Neuronal stem cell (in vitro differentiated cells): ENCODE measurements at regions not wholly inside any gene's neighbourhood (a gene's known extent, or its start where the extent isn't known, plus 50 kb on each side); places are given as distances from the start of the nearest gene placed in this dataset.
"Not testable (repeated sequence)": the region's sequence is repeated elsewhere in the genome, so short reads cannot be mapped to it uniquely, and the experiment has no call there.

ENCODE experiments used
- DNase-seq: peaks from one replicate; pipeline ENCODE4 v3.0.0-alpha.2; 2013; ENCODE audit warnings: low spot score
- H2AFZ ChIP-seq: one replicate; pipeline ENCODE4 v1.6.1; 2013; ENCODE audit warnings: mild to moderate bottlenecking, low read length, inconsistent platforms
- H2AK5ac ChIP-seq: 2 replicates; pipeline ENCODE4 v1.6.1; 2013; ENCODE audit warnings: low read depth, mild to moderate bottlenecking, inconsistent platforms, low read length, moderate library complexity, mixed read lengths
- H2BK120ac ChIP-seq: 2 replicates; pipeline ENCODE4 v1.6.1; 2013; ENCODE audit warnings: low read depth, mild to moderate bottlenecking, inconsistent platforms, low read length, moderate library complexity, mixed read lengths
- H2BK12ac ChIP-seq: one replicate; pipeline ENCODE4 v1.6.1; 2013; ENCODE audit warnings: low read length, inconsistent platforms
- H2BK15ac ChIP-seq: 2 replicates; pipeline ENCODE4 v1.6.1; 2013; ENCODE audit warnings: mild to moderate bottlenecking, low read length, inconsistent platforms, mixed read lengths
- H2BK5ac ChIP-seq: one replicate; pipeline ENCODE4 v1.6.1; 2013; ENCODE audit warnings: inconsistent platforms, mild to moderate bottlenecking, low read length, moderate library complexity
- H3K14ac ChIP-seq: one replicate; pipeline ENCODE4 v1.6.1; 2013; ENCODE audit warnings: low read length, inconsistent platforms
- H3K18ac ChIP-seq: 2 replicates; pipeline ENCODE4 v1.6.1; 2013; ENCODE audit warnings: low read length, inconsistent platforms
- H3K23ac ChIP-seq: 2 replicates; pipeline ENCODE4 v1.6.1; 2013; ENCODE audit warnings: low read depth, mild to moderate bottlenecking, mixed read lengths, low read length, inconsistent platforms; ENCODE audit not compliant: poor library complexity
- H3K27ac ChIP-seq: replicated peaks from 3 replicates; pipeline ENCODE4 v1.5.1; 2013; ENCODE audit warnings: low read length, inconsistent platforms
- H3K27me3 ChIP-seq, 3 experiments: 2 replicates each; pipeline ENCODE4 v1.6.1; 2013; ENCODE audit warnings: low read length in 3 of 3, mild to moderate bottlenecking in 2 of 3, inconsistent platforms in 1 of 3, low read depth in 1 of 3, mixed read lengths in 1 of 3, moderate library complexity in 1 of 3; ENCODE audit not compliant: control insufficient read depth in 3 of 3, insufficient read depth in 3 of 3
- H3K36me3 ChIP-seq, 2 donors: replicated peaks in 1 of 2; 2 replicates each; pipeline ENCODE4 v1.6.1; 2013; ENCODE audit warnings: low read length in 2 of 2; ENCODE audit not compliant: control insufficient read depth in 2 of 2, insufficient read depth in 2 of 2
- H3K4ac ChIP-seq: 2 replicates; pipeline ENCODE4 v1.6.1; 2013; ENCODE audit warnings: inconsistent platforms, mild to moderate bottlenecking, low read length, moderate library complexity
- H3K4me1 ChIP-seq, 2 donors: 1 replicate in 1 of 2; 2 replicates in 1 of 2; pipeline ENCODE4 v1.6.1; 2013; ENCODE audit warnings: low read length in 2 of 2, low read depth in 1 of 2; ENCODE audit not compliant: control insufficient read depth in 2 of 2, insufficient read depth in 1 of 2
- H3K4me2 ChIP-seq: one replicate; pipeline ENCODE4 v1.6.1; 2013; ENCODE audit warnings: mild to moderate bottlenecking, low read length, inconsistent platforms; ENCODE audit not compliant: insufficient read depth, poor library complexity, severe bottlenecking
- H3K4me3 ChIP-seq, 2 donors: 2 replicates each; pipeline ENCODE4 v1.5.1; 2013; ENCODE audit warnings: low read length in 2 of 2, mild to moderate bottlenecking in 2 of 2, inconsistent platforms in 1 of 2, moderate library complexity in 1 of 2
- H3K79me1 ChIP-seq: one replicate; pipeline ENCODE4 v1.6.1; 2013; ENCODE audit warnings: low read depth, mild to moderate bottlenecking, inconsistent platforms, low read length, moderate library complexity
- H3K9ac ChIP-seq: one replicate; pipeline ENCODE4 v1.6.1; 2013; ENCODE audit warnings: mild to moderate bottlenecking, low read depth, low read length, inconsistent platforms; ENCODE audit not compliant: poor library complexity
- H3K9me3 ChIP-seq, 2 donors: replicated peaks in 1 of 2; 2 replicates each; pipeline versions ENCODE3 to v1.6.1; 2013; ENCODE audit warnings: low read length in 2 of 2, mild to moderate bottlenecking in 2 of 2, inconsistent platforms in 1 of 2, low read depth in 1 of 2, mixed read lengths in 1 of 2, moderate library complexity in 1 of 2; ENCODE audit not compliant: control insufficient read depth in 2 of 2, insufficient read depth in 1 of 2
- H4K8ac ChIP-seq: one replicate; pipeline ENCODE4 v1.6.1; 2013; ENCODE audit warnings: low read depth, mild to moderate bottlenecking, inconsistent platforms, low read length, moderate library complexity
- H4K91ac ChIP-seq: one replicate; pipeline ENCODE4 v1.6.1; 2013; ENCODE audit warnings: low read length, low read depth, mild to moderate bottlenecking, inconsistent platforms; ENCODE audit not compliant: poor library complexity
- WGBS, 2 donors: extraction: QIAGEN DNeasy Blood & Tissue Kit; methylation state at CpG; one replicate each; pipeline ENCODE4 v1.1.7; 2013; ENCODE audit warnings: missing lambda C conversion rate in 2 of 2, mixed read lengths in 1 of 2; ENCODE audit not compliant: insufficient read length in 2 of 2, insufficient replicate concordance in 1 of 2; ENCODE audit errors: extremely low coverage in 2 of 2; 5-methylcytosine and 5-hydroxymethylcytosine counted together

- H3K79me1 ChIP-seq: no peaks in the 10 kb centered on the region
- H4K8ac ChIP-seq: no peak overlapping the region
- no peak overlapping the region for H3K4ac ChIP-seq
- no peak overlapping the region for H3K27ac ChIP-seq
- H3K14ac ChIP-seq: no peak overlapping the region
- no peak overlapping the region for H2BK120ac ChIP-seq
- no peaks in the 10 kb centered on the region for H3K36me3 ChIP-seq
- no peak for DNase-seq
- WGBS, 2 donors: no CpG with 5 or more reads among the region's 2 CpGs
- no peak overlapping the region for H3K9ac ChIP-seq
- peaks cover 0 to 6% of the 10 kb centered on the region in 2 donors for H3K9me3 ChIP-seq
- H2BK12ac ChIP-seq: no peak overlapping the region
- no peak overlapping the region for H3K4me3 ChIP-seq
- no peak overlapping the region for H2AFZ ChIP-seq
- no peaks in the 10 kb centered on the region for H3K27me3 ChIP-seq
- no peak overlapping the region for H3K23ac ChIP-seq
- peaks cover 0 to 3% of the 10 kb centered on the region in 2 donors for H3K4me1 ChIP-seq
- H4K91ac ChIP-seq: no peak overlapping the region
- H2AK5ac ChIP-seq: no peak overlapping the region
- H2BK5ac ChIP-seq: no peak overlapping the region
- H3K18ac ChIP-seq: no peak overlapping the region
- no peak overlapping the region for H2BK15ac ChIP-seq
- no peak overlapping the region for H3K4me2 ChIP-seq
Observed at GRCh38 chr17:73851921-73852320, 207.7 kb upstream of the SDK2 start.

DNA sequence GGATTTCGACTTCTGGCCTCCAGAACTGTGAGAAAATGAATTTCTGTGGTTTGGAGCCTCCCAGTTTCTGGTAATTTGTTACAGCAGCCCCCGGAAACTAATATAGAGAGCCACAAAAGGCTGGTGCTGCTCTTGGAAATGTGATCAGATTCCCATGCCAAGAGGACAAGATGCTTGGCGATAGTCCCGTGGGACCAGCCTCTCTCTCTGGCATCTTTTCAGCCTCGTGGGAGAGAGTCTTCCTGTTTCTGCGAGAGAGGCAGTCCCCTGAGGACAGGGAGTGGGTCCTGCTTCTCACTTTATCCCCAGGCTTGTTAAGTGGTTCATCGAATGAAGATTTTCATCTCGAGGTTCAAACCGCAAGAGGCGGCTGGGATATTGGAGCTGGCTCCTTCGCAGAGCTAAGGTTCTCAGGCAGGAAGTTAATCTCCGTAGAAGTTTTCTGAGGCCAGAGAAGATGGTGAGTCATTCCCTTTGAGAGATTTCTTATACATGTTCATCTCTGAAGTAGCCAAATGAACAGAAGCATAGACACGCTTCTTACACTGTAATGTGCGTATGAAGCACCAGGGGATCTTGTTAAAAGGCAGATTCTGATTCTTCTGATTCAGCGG, 211.6 kb upstream of the SDK2 start:
- H2BK15ac ChIP-seq: no peak overlapping the region
- H2BK5ac ChIP-seq: no peak overlapping the region
- no peaks in the 10 kb centered on the region for H3K36me3 ChIP-seq
- no peak overlapping the region for H3K14ac ChIP-seq
- H2AFZ ChIP-seq: no peak overlapping the region
- H2BK12ac ChIP-seq: no peak overlapping the region
- H3K27me3 ChIP-seq: no peaks in the 10 kb centered on the region
- H3K18ac ChIP-seq: no peak overlapping the region
- H3K23ac ChIP-seq: no peak overlapping the region
- no peak overlapping the region for H2BK120ac ChIP-seq
- no peak overlapping the region for H3K4me2 ChIP-seq
- no peak overlapping the region for H3K9ac ChIP-seq
- H3K4me1 ChIP-seq: no peaks in the 10 kb centered on the region
- H3K4me3 ChIP-seq: no peak overlapping the region
- H2AK5ac ChIP-seq: no peak overlapping the region
- peaks cover 0 to 6% of the 10 kb centered on the region in 2 donors for H3K9me3 ChIP-seq
- no CpG with 5 or more reads among the region's 15 CpGs for WGBS, 2 donors
- no peaks in the 10 kb centered on the region for H3K79me1 ChIP-seq
- H3K27ac ChIP-seq: no peak overlapping the region
- no peak for DNase-seq
- no peak overlapping the region for H4K91ac ChIP-seq
- no peak overlapping the region for H3K4ac ChIP-seq
- H4K8ac ChIP-seq: no peak overlapping the region

DNA sequence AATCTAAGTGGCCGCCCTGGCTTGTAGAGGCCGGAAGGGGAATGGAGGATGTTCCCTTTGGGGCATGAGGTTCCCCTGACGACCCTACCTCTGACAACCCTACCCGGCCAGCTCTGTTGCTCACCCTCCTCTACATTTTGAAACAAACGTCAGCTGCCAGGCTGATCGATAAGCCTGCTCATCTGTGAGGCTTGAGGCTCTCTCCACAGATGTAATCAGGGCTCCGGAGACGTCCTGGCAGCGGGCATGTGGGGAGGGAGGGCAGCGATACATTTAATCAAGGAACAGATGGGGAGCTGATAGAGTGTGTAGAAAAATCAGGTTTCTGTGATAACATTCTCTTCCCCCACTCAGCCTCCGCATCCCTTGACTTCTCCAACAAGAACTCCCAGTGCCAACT, 212.3 kb upstream of the SDK2 start:
- H2BK5ac ChIP-seq: no peak overlapping the region
- H3K18ac ChIP-seq: no peak overlapping the region
- H3K4me3 ChIP-seq: no peak overlapping the region
- no peak overlapping the region for H2BK12ac ChIP-seq
- H3K36me3 ChIP-seq: no peaks in the 10 kb centered on the region
- H3K23ac ChIP-seq: no peak overlapping the region
- H3K9me3 ChIP-seq: peaks cover 0 to 6% of the 10 kb centered on the region in 2 donors
- H2AK5ac ChIP-seq: no peak overlapping the region
- no peak overlapping the region for H4K8ac ChIP-seq
- H3K4me2 ChIP-seq: no peak overlapping the region
- H3K79me1 ChIP-seq: no peaks in the 10 kb centered on the region
- H3K9ac ChIP-seq: no peak overlapping the region
- H3K14ac ChIP-seq: no peak overlapping the region
- DNase-seq: no peak
- no peak overlapping the region for H2BK120ac ChIP-seq
- WGBS, 2 donors: no CpG with 5 or more reads among the region's 11 CpGs
- no peak overlapping the region for H4K91ac ChIP-seq
- no peaks in the 10 kb centered on the region for H3K4me1 ChIP-seq
- no peak overlapping the region for H3K4ac ChIP-seq
- H3K27me3 ChIP-seq: no peaks in the 10 kb centered on the region
- no peak overlapping the region for H2AFZ ChIP-seq
- H2BK15ac ChIP-seq: peak overlapping the region; percentile 47
- no peak overlapping the region for H3K27ac ChIP-seq

GRCh38 chr17:73859439-73860008, 215.3 kb upstream of the SDK2 start:
- H4K91ac ChIP-seq, H2AK5ac ChIP-seq, H2BK15ac ChIP-seq, H3K4ac ChIP-seq, H3K36me3 ChIP-seq, H2BK5ac ChIP-seq, H3K23ac ChIP-seq, H2BK12ac ChIP-seq, H3K27ac ChIP-seq, H3K14ac ChIP-seq, H3K18ac ChIP-seq, H2AFZ ChIP-seq, H3K9ac ChIP-seq, H3K27me3 ChIP-seq, DNase-seq, H2BK120ac ChIP-seq, H3K79me1 ChIP-seq, H3K4me3 ChIP-seq, H3K4me1 ChIP-seq, H3K9me3 ChIP-seq, H3K4me2 ChIP-seq: not testable (repeated sequence)
- peak overlapping the region; percentile 49 for H4K8ac ChIP-seq
- WGBS, 2 donors: no CpG with 5 or more reads among the region's 1 CpG
